Neural progenitor cell (in vitro differentiated cells): ENCODE measurements at regions not wholly inside any gene's neighbourhood (a gene's known extent, or its start where the extent isn't known, plus 50 kb on each side); places are given as distances from the start of the nearest gene placed in this dataset.

Experiments
- DNase-seq: peaks from one replicate; pipeline ENCODE4 v3.0.0-alpha.2; 2016; ENCODE audit warnings: low spot score
- H2AFZ ChIP-seq: fragments of 200-600 bp; sonication (generic); replicated peaks from 2 replicates; pipeline ENCODE4 v1.6.1; 2016; ENCODE audit warnings: antibody characterized with exemption
- H3F3A ChIP-seq: fragments of 200-600 bp; sonication (generic); 2 replicates; pipeline ENCODE4 v1.6.1; 2016; ENCODE audit warnings: antibody characterized with exemption, low read depth
- H3K27ac ChIP-seq: fragments of 200-600 bp; sonication (generic); 2 replicates; pipeline ENCODE4 v1.5.1; 2016; ENCODE audit warnings: mild to moderate bottlenecking
- H3K27me3 ChIP-seq: fragments of 200-600 bp; sonication (generic); 2 replicates; pipeline ENCODE4 v1.6.1; 2016; ENCODE audit warnings: mild to moderate bottlenecking, moderate library complexity
- H3K36me3 ChIP-seq: fragments of 200-600 bp; sonication (generic); 2 replicates; pipeline ENCODE4 v1.5.1; 2016
- H3K4me1 ChIP-seq: fragments of 200-600 bp; sonication (generic); 2 replicates; pipeline ENCODE4 v1.6.1; 2016; ENCODE audit warnings: mixed run types
- H3K4me2 ChIP-seq: fragments of 200-600 bp; sonication (generic); 2 replicates; pipeline ENCODE4 v1.6.1; 2016
- H3K4me3 ChIP-seq: fragments of 200-600 bp; sonication (generic); 2 replicates; pipeline ENCODE4 v1.5.1; 2016
- H3K79me2 ChIP-seq: fragments of 200-600 bp; sonication (generic); 2 replicates; pipeline ENCODE4 v1.6.1; 2016; ENCODE audit warnings: low read depth
- H3K9ac ChIP-seq: fragments of 200-600 bp; sonication (generic); 2 replicates; pipeline ENCODE4 v1.6.1; 2016
- H3K9me3 ChIP-seq: fragments of 200-600 bp; sonication (generic); 2 replicates; pipeline ENCODE4 v1.5.1; 2016; ENCODE audit warnings: low read depth
- H4K20me1 ChIP-seq: fragments of 200-600 bp; sonication (generic); 2 replicates; pipeline ENCODE4 v1.6.1; 2016; ENCODE audit warnings: low read depth
- H3K27ac Mint-ChIP-seq: 3 replicates; pipeline ENCODE4 v1.8.0; 2021; ENCODE audit warnings: mixed read lengths
- H3K27me3 Mint-ChIP-seq: 2 replicates; pipeline ENCODE4 v1.8.0; 2022; ENCODE audit warnings: low read depth, mild to moderate bottlenecking, inconsistent platforms, moderate library complexity, mixed read lengths; ENCODE audit not compliant: insufficient read depth
- H3K36me3 Mint-ChIP-seq: 3 replicates; pipeline ENCODE4 v1.8.0; 2021; ENCODE audit warnings: mixed read lengths
- H3K4me1 Mint-ChIP-seq: 3 replicates; pipeline ENCODE4 v1.8.0; 2021; ENCODE audit warnings: mixed read lengths
- H3K4me3 Mint-ChIP-seq: 3 replicates; pipeline ENCODE4 v1.8.0; 2021; ENCODE audit warnings: mild to moderate bottlenecking, moderate library complexity, mixed read lengths
- H3K9me3 Mint-ChIP-seq: 3 replicates; pipeline ENCODE4 v1.8.0; 2020; ENCODE audit warnings: mixed read lengths
- CTCF ChIP-seq: fragments of 200-600 bp; sonication (generic); IDR thresholded peaks from 2 replicates; pipeline ENCODE4 v1.5.1; 2017; ENCODE audit warnings: antibody characterized with exemption, mild to moderate bottlenecking
- EZH2 ChIP-seq: fragments of 200-600 bp; sonication (generic); IDR thresholded peaks from 2 replicates; pipeline ENCODE4 v1.6.1; 2017; ENCODE audit warnings: antibody characterized with exemption, mild to moderate bottlenecking, moderate library complexity
- EZH2phosphoT487 ChIP-seq: fragments of 200-600 bp; sonication (generic); IDR thresholded peaks from 2 replicates; pipeline ENCODE4 v1.6.1; 2017; ENCODE audit warnings: antibody characterized with exemption

- Histone ChIP-seq H3K4me3 (no peak overlapping the region), H2AFZ (peak overlapping the region; percentile 50), H3K4me2 (peak overlapping the region; percentile 36), H3K27ac (no peak overlapping the region), H3K9me3 (no peaks in the 10 kb centered on the region), H3F3A (no peaks in the 10 kb centered on the region), H3K27me3 (no peaks in the 10 kb centered on the region), H4K20me1 (no peaks in the 10 kb centered on the region), H3K36me3 (no peaks in the 10 kb centered on the region), H3K4me1 (peaks cover 22% of the 10 kb centered on the region), H3K9ac (no peak overlapping the region), H3K79me2 (no peaks in the 10 kb centered on the region)
- H3K36me3 Mint-ChIP-seq, result no peaks in the 10 kb centered on the region
- TF ChIP-seq CTCF (no peak), EZH2 (no peak), EZH2phosphoT487 (no peak)
- peak overlapping the region; percentile 47 for H3K27ac Mint-ChIP-seq
- peaks cover 8% of the 10 kb centered on the region for H3K27me3 Mint-ChIP-seq
- H3K4me3 Mint-ChIP-seq, result no peak overlapping the region
- peak; percentile 42 for DNase-seq
- H3K9me3 Mint-ChIP-seq, result peaks cover 8% of the 10 kb centered on the region
- peaks cover 21% of the 10 kb centered on the region for H3K4me1 Mint-ChIP-seq
Observed at GRCh38 chr10:121368347-121369025, 229.8 kb downstream of the FGFR2 start.

GRCh38 chr10:121369616-121370015 lies 228.6 kb downstream of the FGFR2 start:
- H3F3A ChIP-seq, result no peaks in the 10 kb centered on the region
- H3K79me2 ChIP-seq, result no peaks in the 10 kb centered on the region
- no peaks in the 10 kb centered on the region for H3K9me3 ChIP-seq
- Mint-ChIP-seq H3K9me3 (peaks cover 7% of the 10 kb centered on the region), H3K27me3 (peaks cover 10% of the 10 kb centered on the region), H3K27ac (no peak overlapping the region), H3K4me1 (peaks cover 21% of the 10 kb centered on the region), H3K36me3 (no peaks in the 10 kb centered on the region), H3K4me3 (no peak overlapping the region)
- no peaks in the 10 kb centered on the region for H3K27me3 ChIP-seq
- H3K9ac ChIP-seq, result no peak overlapping the region
- H3K27ac ChIP-seq, result no peak overlapping the region
- peaks cover 22% of the 10 kb centered on the region for H3K4me1 ChIP-seq
- DNase-seq, result peak; percentile 5
- no peak overlapping the region for H3K4me2 ChIP-seq
- TF ChIP-seq EZH2phosphoT487 (no peak), CTCF (no peak)
- no peaks in the 10 kb centered on the region for H3K36me3 ChIP-seq
- no peak overlapping the region for H2AFZ ChIP-seq
- H3K4me3 ChIP-seq, result no peak overlapping the region
- no peaks in the 10 kb centered on the region for H4K20me1 ChIP-seq

- TF ChIP-seq CTCF, result no peak
- TF ChIP-seq EZH2, result no peak
- no peak for TF ChIP-seq EZH2phosphoT487
- Mint-ChIP-seq H3K27ac (no peak overlapping the region), H3K36me3 (no peaks in the 10 kb centered on the region), H3K27me3 (peaks cover 11% of the 10 kb centered on the region), H3K9me3 (no peaks in the 10 kb centered on the region), H3K4me1 (peaks cover 18% of the 10 kb centered on the region), H3K4me3 (no peak overlapping the region)
- no peak for DNase-seq
- no peaks in the 10 kb centered on the region for H3K27me3 ChIP-seq
- H3K4me3 ChIP-seq, result no peak overlapping the region
- H3K79me2 ChIP-seq, result no peaks in the 10 kb centered on the region
- no peak overlapping the region for H3K9ac ChIP-seq
- H3K4me1 ChIP-seq, result peaks cover 31% of the 10 kb centered on the region
- H2AFZ ChIP-seq, result no peak overlapping the region
- H3K36me3 ChIP-seq, result no peaks in the 10 kb centered on the region
- no peaks in the 10 kb centered on the region for H3K9me3 ChIP-seq
- no peaks in the 10 kb centered on the region for H3F3A ChIP-seq
- no peak overlapping the region for H3K27ac ChIP-seq
- H4K20me1 ChIP-seq, result no peaks in the 10 kb centered on the region
- H3K4me2 ChIP-seq, result no peak overlapping the region
Observed at GRCh38 chr10:121371836-121372235, 226.4 kb downstream of the FGFR2 start.
